Smooth muscle cell (in vitro differentiated cells): ENCODE measurements at regions not wholly inside any gene's neighbourhood (a gene's known extent, or its start where the extent isn't known, plus 50 kb on each side); places are given as distances from the start of the nearest gene placed in this dataset.

Source experiments
- DNase-seq: peaks from one replicate; lab custom pipeline; 2025; ENCODE audit not compliant: unreplicated experiment; lab: John Stamatoyannopoulos, UW
- H2AFZ ChIP-seq: fragments of 200-600 bp; sonication (generic); 2 replicates; pipeline ENCODE4 v1.6.0; 2016; ENCODE audit warnings: antibody characterized with exemption, low read depth, mild to moderate bottlenecking
- H3F3A ChIP-seq: fragments of 200-600 bp; sonication (generic); 2 replicates; pipeline ENCODE4 v1.6.0; 2017; ENCODE audit warnings: antibody characterized with exemption, low read depth
- H3K27ac ChIP-seq: fragments of 200-600 bp; sonication (generic); 2 replicates; pipeline ENCODE4 v1.5.1; 2016; ENCODE audit warnings: low read depth, mild to moderate bottlenecking
- H3K27me3 ChIP-seq: fragments of 200-600 bp; sonication (generic); 2 replicates; pipeline ENCODE4 v1.6.1; 2016; ENCODE audit warnings: low read depth, mild to moderate bottlenecking
- H3K36me3 ChIP-seq: fragments of 200-600 bp; sonication (generic); 2 replicates; pipeline ENCODE4 v1.5.1; 2016; ENCODE audit warnings: low read depth
- H3K4me1 ChIP-seq: fragments of 200-600 bp; sonication (generic); 2 replicates; pipeline ENCODE4 v1.5.1; 2016; ENCODE audit warnings: low read depth
- H3K4me2 ChIP-seq: fragments of 200-600 bp; sonication (generic); 2 replicates; pipeline ENCODE4 v1.6.0; 2016; ENCODE audit warnings: mild to moderate bottlenecking
- H3K4me3 ChIP-seq: fragments of 200-600 bp; sonication (generic); 2 replicates; pipeline ENCODE4 v1.5.1; 2016; ENCODE audit warnings: mild to moderate bottlenecking
- H3K79me2 ChIP-seq: fragments of 200-600 bp; sonication (generic); 2 replicates; pipeline ENCODE4 v1.6.0; 2016; ENCODE audit warnings: low read depth, mild to moderate bottlenecking
- H3K9ac ChIP-seq: fragments of 200-600 bp; sonication (generic); 2 replicates; pipeline ENCODE4 v1.6.0; 2016; ENCODE audit warnings: low read depth
- H3K9me3 ChIP-seq: fragments of 200-600 bp; sonication (generic); replicated peaks from 2 replicates; pipeline ENCODE4 v1.5.1; 2016; ENCODE audit warnings: low read depth
- H4K20me1 ChIP-seq: fragments of 200-600 bp; sonication (generic); 2 replicates; pipeline ENCODE4 v1.6.0; 2016; ENCODE audit warnings: low read depth
- CTCF ChIP-seq: fragments of 200-600 bp; sonication (generic); IDR thresholded peaks from 2 replicates; pipeline ENCODE4 v1.5.1; 2017; ENCODE audit warnings: borderline replicate concordance, mild to moderate bottlenecking, antibody characterized with exemption; ENCODE audit not compliant: insufficient read depth, poor library complexity, severe bottlenecking
- WGBS: methylation state at CpG from one replicate; pipeline ENCODE4 v1.1.7; 2016; ENCODE audit warnings: low lambda C conversion rate; 5-methylcytosine and 5-hydroxymethylcytosine counted together

GRCh38 chr4:126446917-126447316 lies 1132.2 kb downstream of the FAT4 start:
- no peaks in the 10 kb centered on the region for H3K4me1 ChIP-seq
- H3K9ac ChIP-seq, result no peak overlapping the region
- no peaks in the 10 kb centered on the region for H3K79me2 ChIP-seq
- no peak for TF ChIP-seq CTCF
- no peak overlapping the region for H2AFZ ChIP-seq
- H3K36me3 ChIP-seq, result no peaks in the 10 kb centered on the region
- H3K9me3 ChIP-seq, result no peaks in the 10 kb centered on the region
- 97% methylated on average over 2 of the region's 2 CpGs for WGBS
- no peak for DNase-seq
- no peak overlapping the region for H3K27ac ChIP-seq
- no peak overlapping the region for H3K4me3 ChIP-seq
- H4K20me1 ChIP-seq, result no peaks in the 10 kb centered on the region
- H3F3A ChIP-seq, result peaks cover 3% of the 10 kb centered on the region
- no peaks in the 10 kb centered on the region for H3K27me3 ChIP-seq
- H3K4me2 ChIP-seq, result no peak overlapping the region

GRCh38 chr4:126448086-126448845 lies 1133.5 kb downstream of the FAT4 start:
- TF ChIP-seq CTCF, result no peak
- no peak overlapping the region for H3K27ac ChIP-seq
- H3K79me2 ChIP-seq, result no peaks in the 10 kb centered on the region
- WGBS, result 93% methylated on average over 7 of the region's 7 CpGs
- H3K9ac ChIP-seq, result no peak overlapping the region
- no peak overlapping the region for H2AFZ ChIP-seq
- no peaks in the 10 kb centered on the region for H4K20me1 ChIP-seq
- no peaks in the 10 kb centered on the region for H3K27me3 ChIP-seq
- no peaks in the 10 kb centered on the region for H3K36me3 ChIP-seq
- no peak overlapping the region for H3K4me3 ChIP-seq
- no peak overlapping the region for H3K4me2 ChIP-seq
- H3F3A ChIP-seq, result no peaks in the 10 kb centered on the region
- H3K4me1 ChIP-seq, result no peaks in the 10 kb centered on the region
- DNase-seq, result no peak
- no peaks in the 10 kb centered on the region for H3K9me3 ChIP-seq

GRCh38 chr4:126451237-126451873 lies 1136.6 kb downstream of the FAT4 start:
- Histone ChIP-seq H3K79me2 (no peaks in the 10 kb centered on the region), H3K4me3 (no peak overlapping the region), H3F3A (no peaks in the 10 kb centered on the region), H3K4me1 (no peaks in the 10 kb centered on the region), H3K27me3 (no peaks in the 10 kb centered on the region), H3K9ac (no peak overlapping the region), H3K36me3 (no peaks in the 10 kb centered on the region), H2AFZ (no peak overlapping the region), H3K27ac (no peak overlapping the region), H4K20me1 (no peaks in the 10 kb centered on the region), H3K4me2 (no peak overlapping the region), H3K9me3 (no peaks in the 10 kb centered on the region)
- WGBS, result 44% methylated on average over 2 of the region's 2 CpGs
- DNase-seq, result no peak
- TF ChIP-seq CTCF, result no peak

- DNase-seq, result no peak
- no peaks in the 10 kb centered on the region for H3K9me3 ChIP-seq
- WGBS, result 91% methylated on average over 4 of the region's 4 CpGs
These were observed 1141.1 kb downstream of the FAT4 start for GRCh38 chr4:126455865-126456264.

More at GRCh38 chr4:126455865-126456264, 1141.1 kb downstream of the FAT4 start:
- Histone ChIP-seq H3K9ac (no peak overlapping the region), H3K27me3 (no peaks in the 10 kb centered on the region), H3K4me2 (no peak overlapping the region), H3K4me1 (no peaks in the 10 kb centered on the region), H3K27ac (no peak overlapping the region), H4K20me1 (no peaks in the 10 kb centered on the region), H3K4me3 (no peak overlapping the region), H3F3A (no peaks in the 10 kb centered on the region), H3K79me2 (no peaks in the 10 kb centered on the region), H3K36me3 (no peaks in the 10 kb centered on the region), H2AFZ (no peak overlapping the region)
- no peak for TF ChIP-seq CTCF
